K562 (cell line): ENCODE measurements at regions not wholly inside any gene's neighbourhood (a gene's known extent, or its start where the extent isn't known, plus 50 kb on each side); places are given as distances from the start of the nearest gene placed in this dataset.

Experiments used
- ATAC-seq: fragments of 200-7000 bp; cut with Tn5 transposase; 3 replicates; pipeline ENCODE4 v1.9.1; 2020; ENCODE audit warnings: moderate library complexity
- BruUV-seq: library from RNA; stranded (reverse); fragments of 400-500 nt; replicated peaks from 2 replicates; lab custom pipeline; 2021; lab: Mats Ljungman, UMichigan
- CTCF ChIA-PET: fragments of 300-600 bp; formaldehyde crosslinking; extraction: SDS; loops from one replicate; lab custom pipeline; 2021; ENCODE audit warnings: low intra/inter-chr PET ratio; lab: Yijun Ruan, JAX
- POLR2A ChIA-PET: fragments of 300-600, 350-650 bp; sonication (Branson Sonifier 250); formaldehyde crosslinking; extraction: SDS; loops from one replicate; lab custom pipeline; 2021; ENCODE audit warnings: antibody characterized with exemption, inconsistent platforms; lab: Yijun Ruan, JAX
- DNase-seq, 4 experiments: peaks; one replicate each; pipeline versions ENCODE4 v3.0.0 to v3.0.0-alpha.2; 2011 to 2018; ENCODE audit warnings: low spot score in 3 of 4, mixed read lengths in 3 of 4; ENCODE audit errors: extremely low read depth in 1 of 4
- FAIRE-seq: peaks from 2 replicates; lab custom pipeline; 2011; peaks lifted over from hg19 to GRCh38; lab: Jason Lieb, UNC
- H2AFZ ChIP-seq: 2 replicates; pipeline ENCODE4 v1.6.0; 2011; ENCODE audit warnings: low read depth, low read length, control low read depth, inconsistent platforms
- H3K27ac ChIP-seq: fragments of 200-600 bp; 3 replicates; pipeline ENCODE4 v1.8.0; 2011; ENCODE audit warnings: low read depth, mild to moderate bottlenecking, control low read depth, inconsistent platforms, low read length, moderate library complexity, mixed read lengths; ENCODE audit errors: extremely low read depth
- H3K27me3 ChIP-seq, 2 experiments: fragments of 300-600 bp in 1 of 2; 2 replicates in 1 of 2; 3 replicates in 1 of 2; pipeline versions ENCODE4 v1.6.0 to v1.8.0; 2011; ENCODE audit warnings: inconsistent platforms in 2 of 2, low read length in 2 of 2, mild to moderate bottlenecking in 1 of 2, mixed read lengths in 1 of 2, moderate library complexity in 1 of 2; ENCODE audit not compliant: control insufficient read depth in 2 of 2, insufficient read depth in 2 of 2
- H3K36me3 ChIP-seq: fragments of 300-600 bp; 3 replicates; pipeline ENCODE4 v1.8.0; 2011; ENCODE audit warnings: mild to moderate bottlenecking, low read length, inconsistent platforms; ENCODE audit not compliant: control insufficient read depth, insufficient read depth
- H3K4me1 ChIP-seq, 2 experiments: fragments of 200-600 bp in 1 of 2; replicated peaks in 1 of 2; 2 replicates in 1 of 2; 3 replicates in 1 of 2; pipeline versions ENCODE4 v1.5.1 to v1.8.0; 2011; ENCODE audit warnings: inconsistent platforms in 2 of 2, low read length in 2 of 2, mild to moderate bottlenecking in 1 of 2, mixed read lengths in 1 of 2, moderate library complexity in 1 of 2; ENCODE audit not compliant: control insufficient read depth in 2 of 2, insufficient read depth in 2 of 2
- H3K4me2 ChIP-seq: 2 replicates; pipeline ENCODE4 v1.6.1; 2011; ENCODE audit warnings: low read length, control low read depth, inconsistent platforms, mixed read lengths; ENCODE audit not compliant: insufficient read depth
- H3K4me3 ChIP-seq: fragments of 200-600 bp; sonication (generic), shearing (Covaris generic); 2 replicates; pipeline ENCODE4 v1.5.1; 2016; ENCODE audit warnings: control low read depth, inconsistent platforms
- H3K79me2 ChIP-seq: fragments of 200-600 bp; 3 replicates; pipeline ENCODE4 v1.8.0; 2011; ENCODE audit warnings: low read length, inconsistent platforms; ENCODE audit not compliant: control insufficient read depth, insufficient read depth
- H3K9ac ChIP-seq, 2 experiments: 2 replicates each; pipeline versions ENCODE4 v1.6.0 to v1.6.1; 2011; ENCODE audit warnings: low read depth in 2 of 2, low read length in 2 of 2, control low read depth in 1 of 2, inconsistent platforms in 1 of 2, mild to moderate bottlenecking in 1 of 2, mixed read lengths in 1 of 2; ENCODE audit not compliant: insufficient read depth in 1 of 2
- H3K9me1 ChIP-seq: one replicate; pipeline ENCODE4 v1.6.0; 2011; ENCODE audit warnings: inconsistent platforms, mild to moderate bottlenecking, low read length, moderate library complexity; ENCODE audit not compliant: control insufficient read depth, insufficient read depth
- H3K9me3 ChIP-seq: replicated peaks from 2 replicates; pipeline ENCODE4 v1.5.1; 2011; ENCODE audit warnings: low read depth, low read length, inconsistent platforms; ENCODE audit not compliant: control insufficient read depth, insufficient read depth
- H4K20me1 ChIP-seq: replicated peaks from 2 replicates; pipeline ENCODE4 v1.6.1; 2011; ENCODE audit warnings: low read length, inconsistent platforms, mixed read lengths; ENCODE audit not compliant: control insufficient read depth, insufficient read depth
- CBX5 ChIP-seq: IDR thresholded peaks from 2 replicates; pipeline ENCODE4 v1.6.1; 2014; ENCODE audit warnings: low read depth, borderline replicate concordance
- CREB3 ChIP-seq: fragments of 450-650 bp; conservative IDR thresholded peaks from 2 replicates; pipeline ENCODE4 v1.6.1; 2016; ENCODE audit warnings: missing genetic modification characterization, low read depth, mild to moderate bottlenecking, missing compliant biosample characterization, moderate library complexity
- HDAC1 ChIP-seq, 2 experiments: fragments of 450-650 bp; IDR thresholded peaks; 2 replicates each; pipeline ENCODE4 v1.6.1; 2016 to 2017; ENCODE audit warnings: inconsistent platforms in 1 of 2, mild to moderate bottlenecking in 1 of 2, moderate library complexity in 1 of 2
- HLTF ChIP-seq: fragments of 450-650 bp; IDR thresholded peaks from 2 replicates; pipeline ENCODE4 v1.6.1; 2016
- HSF4 ChIP-seq: fragments of 250-450 bp; sonication (Bioruptor Pico); IDR thresholded peaks from 2 replicates; pipeline ENCODE4 v2.1.2; 2022; ENCODE audit warnings: mild to moderate bottlenecking, moderate library complexity, borderline replicate concordance
- ILF3 ChIP-seq: fragments of 450-650 bp; IDR thresholded peaks from 2 replicates; pipeline ENCODE4 v1.6.1; 2018; ENCODE audit warnings: antibody characterized with exemption, mild to moderate bottlenecking, moderate library complexity, borderline replicate concordance
- IRF9 ChIP-seq: fragments of 450-650 bp; IDR thresholded peaks from 2 replicates; pipeline ENCODE4 v1.6.1; 2016; ENCODE audit warnings: missing biosample characterization, missing genetic modification characterization
- KDM1A ChIP-seq, 2 experiments: fragments of 450-650 bp; IDR thresholded peaks; 2 replicates each; pipeline ENCODE4 v1.6.1; 2016; ENCODE audit warnings: mild to moderate bottlenecking in 2 of 2
- KLF1 ChIP-seq: fragments of 450-650 bp; IDR thresholded peaks from 2 replicates; pipeline ENCODE4 v1.6.1; 2016; ENCODE audit warnings: missing genetic modification characterization, missing compliant biosample characterization
- MYC ChIP-seq, 2 experiments: fragments of 250-450 bp in 1 of 2; sonication (Bioruptor Pico) in 1 of 2; IDR thresholded peaks; 2 replicates each; pipeline versions ENCODE4 v1.5.1 to v1.6.1; 2012 to 2021; ENCODE audit warnings: low read depth in 2 of 2, borderline replicate concordance in 1 of 2, improper control_type of control experiment in 1 of 2, low read length in 1 of 2, mild to moderate bottlenecking in 1 of 2, moderate library complexity in 1 of 2
- NCOA2 ChIP-seq, 2 experiments: fragments of 450-650 bp; IDR thresholded peaks; 2 replicates each; pipeline ENCODE4 v1.6.1; 2018; ENCODE audit warnings: mild to moderate bottlenecking in 2 of 2, moderate library complexity in 1 of 2; ENCODE audit not compliant: partially characterized antibody in 2 of 2
- NFXL1 ChIP-seq: fragments of 450-650 bp; formaldehyde crosslinking; IDR thresholded peaks from 2 replicates; pipeline ENCODE4 v1.4.0; 2021; ENCODE audit warnings: mild to moderate bottlenecking
- PHTF2 ChIP-seq: fragments of 250-450 bp; sonication (Bioruptor Pico); IDR thresholded peaks from 2 replicates; pipeline ENCODE4 v1.5.0; 2021; ENCODE audit warnings: mild to moderate bottlenecking
- RBBP5 ChIP-seq: fragments of 200-600 bp; sonication (generic); IDR thresholded peaks from 2 replicates; pipeline ENCODE4 v1.6.1; 2012; ENCODE audit warnings: borderline replicate concordance, mild to moderate bottlenecking, low read length, control low read depth, inconsistent platforms; ENCODE audit not compliant: insufficient read depth, poor library complexity, severe bottlenecking
- SMARCA4 ChIP-seq: fragments of 450-650 bp; IDR thresholded peaks from 2 replicates; pipeline ENCODE4 v1.6.1; 2016
- XRCC5 ChIP-seq: fragments of 200-400 bp; formaldehyde crosslinking; IDR thresholded peaks from 2 replicates; pipeline ENCODE4 v1.6.1; 2017; ENCODE audit warnings: low read depth, mild to moderate bottlenecking, low read length
- ZBTB49 ChIP-seq: sonication (generic); formaldehyde crosslinking; IDR thresholded peaks from 2 replicates; pipeline ENCODE4 v1.8.0; 2022; ENCODE audit warnings: missing genetic modification reagents, mild to moderate bottlenecking, borderline replicate concordance
- ZFP30 ChIP-seq: fragments of 250-450 bp; sonication (Bioruptor Pico); IDR thresholded peaks from 2 replicates; pipeline ENCODE4 v1.8.0; 2022; ENCODE audit warnings: moderate library complexity, mild to moderate bottlenecking, inconsistent platforms, borderline replicate concordance
- ZNF347 ChIP-seq: fragments of 450-650 bp; formaldehyde crosslinking; IDR thresholded peaks from 2 replicates; pipeline ENCODE4 v1.4.0; 2020; ENCODE audit warnings: low read depth, mild to moderate bottlenecking, moderate library complexity
- WGBS: fragments of 100-300 bp; shearing (Covaris generic); methylation state at CpG from one replicate; pipeline ENCODE4 v1.1.6; 2016; ENCODE audit warnings: low coverage, mixed read lengths; ENCODE audit not compliant: insufficient coverage; ENCODE audit errors: missing lambda C conversion rate; 5-methylcytosine and 5-hydroxymethylcytosine counted together
- in situ Hi-C: fragments of 300-500 bp; cut with MboI; formaldehyde crosslinking; loops from 4 replicates; pipeline ENCODE4 v1.15.0; 2018; ENCODE audit warnings: inconsistent platforms, mixed read lengths
- intact Hi-C: fragments of 100-400 bp; cut with micrococcal nuclease; formaldehyde crosslinking; loops from 2 replicates; pipeline ENCODE4 v1.14.2; 2022

GRCh38 chr13:70386919-70387318 lies 278.7 kb upstream of the KLHL1 start (continued):
- TF ChIP-seq IRF9 (no peak), ZFP30 (CRISPR knock-in tag) (no peak), KDM1A (IDR thresholded peaks at IDR 0.05) (no peak), HLTF (no peak), CBX5 (no peak), RBBP5 (no peak), HDAC1 (IDR thresholded peaks at IDR 0.05) (no peak), HSF4 (CRISPR knock-in tag) (no peak), XRCC5 (no peak), SMARCA4 (no peak), ZNF347 (no peak), PHTF2 (CRISPR knock-in tag) (no peak)
- TF ChIP-seq, all 486 proteins: peak for 0

- Histone ChIP-seq H3K79me2 (no peaks in the 10 kb centered on the region), H3K4me2 (no peak overlapping the region), H3K4me1 (no peaks in the 10 kb centered on the region), H3K27ac (no peak overlapping the region), H3K9me3 (no peaks in the 10 kb centered on the region), H3K36me3 (no peaks in the 10 kb centered on the region), H3K27me3 (no peaks in the 10 kb centered on the region), H3K9ac (no peak overlapping the region), H3K4me3 (no peak overlapping the region), H3K9me1 (no peaks in the 10 kb centered on the region), H2AFZ (no peak overlapping the region), H4K20me1 (no peaks in the 10 kb centered on the region)
- ChIA-PET CTCF (no interaction called here), POLR2A (no interaction called here)
- in situ Hi-C loops (no loop called here), intact Hi-C loops (no loop called here)
- WGBS: 3% methylated on average over 4 of the region's 4 CpGs
- BruUV-seq: no TSS peak
- DNase-seq (no peak), ATAC-seq (no peak), FAIRE-seq (no peak)
- no peak for TF ChIP-seq KLF1 (tag)
- no peak for TF ChIP-seq MYC (IDR thresholded peaks at IDR 0.05; ENCODE audit: low read depth, low read length)
- no peak for TF ChIP-seq MYC (CRISPR knock-in tag; IDR thresholded peaks at IDR 0.05; ENCODE audit: borderline replicate concordance, low read depth)
- no peak for TF ChIP-seq NFXL1 (CRISPR knock-in tag)
- TF ChIP-seq ZBTB49 (CRISPR knock-in tag): no peak
- TF ChIP-seq CREB3 (tag): no peak
- no peak for TF ChIP-seq NCOA2 (IDR thresholded peaks at IDR 0.05; ENCODE audit: partially characterized antibody in 2 of 2)
- TF ChIP-seq ILF3: no peak
Measured at GRCh38 chr13:70385852-70386251, 277.6 kb upstream of the KLHL1 start.
